HEK293T (cell line): ENCODE measurements at regions not wholly inside any gene's neighbourhood (a gene's known extent, or its start where the extent isn't known, plus 50 kb on each side); places are given as distances from the start of the nearest gene placed in this dataset.

Source experiments
- ARNT ChIP-seq: fragments of 450-650 bp; IDR thresholded peaks from 2 replicates; pipeline ENCODE4 v1.6.1; 2017; ENCODE audit warnings: mild to moderate bottlenecking
- BHLHE40 ChIP-seq: fragments of 450-650 bp; IDR thresholded peaks from 2 replicates; pipeline ENCODE4 v1.6.1; 2016; ENCODE audit warnings: mild to moderate bottlenecking, moderate library complexity, borderline replicate concordance
- CTBP1 ChIP-seq: fragments of 450-650 bp; IDR thresholded peaks from 2 replicates; pipeline ENCODE4 v1.6.1; 2016; ENCODE audit warnings: borderline replicate concordance
- FOXA1 ChIP-seq: fragments of 450-650 bp; IDR thresholded peaks from 2 replicates; pipeline ENCODE4 v1.6.1; 2016; ENCODE audit warnings: mild to moderate bottlenecking
- FOXK2 ChIP-seq: fragments of 450-650 bp; IDR thresholded peaks from 2 replicates; pipeline ENCODE4 v1.6.1; 2016; ENCODE audit warnings: mild to moderate bottlenecking
- FOXM1 ChIP-seq: fragments of 450-650 bp; IDR thresholded peaks from 2 replicates; pipeline ENCODE4 v1.6.1; 2017; ENCODE audit warnings: mild to moderate bottlenecking, borderline replicate concordance
- HDGF ChIP-seq: fragments of 450-650 bp; IDR thresholded peaks from 2 replicates; pipeline ENCODE4 v1.6.1; 2017; ENCODE audit warnings: antibody characterized with exemption, borderline replicate concordance
- L3MBTL2 ChIP-seq: fragments of 450-650 bp; conservative IDR thresholded peaks from 2 replicates; pipeline ENCODE4 v1.6.1; 2016; ENCODE audit warnings: mild to moderate bottlenecking
- NFRKB ChIP-seq: fragments of 450-650 bp; IDR thresholded peaks from 2 replicates; pipeline ENCODE4 v1.6.1; 2016; ENCODE audit warnings: mild to moderate bottlenecking, moderate library complexity
- SP1 ChIP-seq: fragments of 450-650 bp; IDR thresholded peaks from 2 replicates; pipeline ENCODE4 v1.6.1; 2017
- SUZ12 ChIP-seq: fragments of 450-650 bp; IDR thresholded peaks from 2 replicates; pipeline ENCODE4 v1.6.1; 2016; ENCODE audit warnings: mild to moderate bottlenecking
- TARDBP ChIP-seq: fragments of 450-650 bp; IDR thresholded peaks from 2 replicates; pipeline ENCODE4 v1.6.1; 2016
- ZNF384 ChIP-seq: fragments of 450-650 bp; IDR thresholded peaks from 2 replicates; pipeline ENCODE4 v1.6.1; 2016

GRCh38 chr18:23352042-23352441 lies 101.0 kb upstream of the RIOK3 start:
- no peak for TF ChIP-seq SUZ12
- TF ChIP-seq FOXK2: no peak
- TF ChIP-seq TARDBP: no peak
- no peak for TF ChIP-seq L3MBTL2
- no peak for TF ChIP-seq ZNF384
- TF ChIP-seq NFRKB: no peak
- no peak for TF ChIP-seq HDGF
- TF ChIP-seq SP1: no peak
- no peak for TF ChIP-seq FOXA1
- no peak for TF ChIP-seq ARNT
- no peak for TF ChIP-seq CTBP1
- TF ChIP-seq BHLHE40: no peak
- no peak for TF ChIP-seq FOXM1
